22Rv1 (cell line): ENCODE measurements at regions not wholly inside any gene's neighbourhood (a gene's known extent, or its start where the extent isn't known, plus 50 kb on each side); places are given as distances from the start of the nearest gene placed in this dataset.

Experiments
- H3K27ac ChIP-seq: fragments of 450-650 bp; 2 replicates; pipeline ENCODE4 v1.5.1; 2017
- ZFX ChIP-seq: fragments of 450-650 bp; IDR thresholded peaks from 2 replicates; pipeline ENCODE4 v1.6.1; 2017; ENCODE audit warnings: antibody characterized with exemption, borderline replicate concordance
- TF ChIP-seq, protein P1 (sequence below): fragments of 450-650 bp; IDR thresholded peaks from 2 replicates; pipeline ENCODE4 v1.5.1; 2017; ENCODE audit warnings: mild to moderate bottlenecking

- H3K27ac ChIP-seq = no peak overlapping the region
- TF ChIP-seq, protein P1, sequence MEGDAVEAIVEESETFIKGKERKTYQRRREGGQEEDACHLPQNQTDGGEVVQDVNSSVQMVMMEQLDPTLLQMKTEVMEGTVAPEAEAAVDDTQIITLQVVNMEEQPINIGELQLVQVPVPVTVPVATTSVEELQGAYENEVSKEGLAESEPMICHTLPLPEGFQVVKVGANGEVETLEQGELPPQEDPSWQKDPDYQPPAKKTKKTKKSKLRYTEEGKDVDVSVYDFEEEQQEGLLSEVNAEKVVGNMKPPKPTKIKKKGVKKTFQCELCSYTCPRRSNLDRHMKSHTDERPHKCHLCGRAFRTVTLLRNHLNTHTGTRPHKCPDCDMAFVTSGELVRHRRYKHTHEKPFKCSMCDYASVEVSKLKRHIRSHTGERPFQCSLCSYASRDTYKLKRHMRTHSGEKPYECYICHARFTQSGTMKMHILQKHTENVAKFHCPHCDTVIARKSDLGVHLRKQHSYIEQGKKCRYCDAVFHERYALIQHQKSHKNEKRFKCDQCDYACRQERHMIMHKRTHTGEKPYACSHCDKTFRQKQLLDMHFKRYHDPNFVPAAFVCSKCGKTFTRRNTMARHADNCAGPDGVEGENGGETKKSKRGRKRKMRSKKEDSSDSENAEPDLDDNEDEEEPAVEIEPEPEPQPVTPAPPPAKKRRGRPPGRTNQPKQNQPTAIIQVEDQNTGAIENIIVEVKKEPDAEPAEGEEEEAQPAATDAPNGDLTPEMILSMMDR = no peak
- TF ChIP-seq ZFX = no peak
These were observed 954.0 kb upstream of the MAP3K7 start for GRCh38 chr6:91540902-91541301.

DNA sequence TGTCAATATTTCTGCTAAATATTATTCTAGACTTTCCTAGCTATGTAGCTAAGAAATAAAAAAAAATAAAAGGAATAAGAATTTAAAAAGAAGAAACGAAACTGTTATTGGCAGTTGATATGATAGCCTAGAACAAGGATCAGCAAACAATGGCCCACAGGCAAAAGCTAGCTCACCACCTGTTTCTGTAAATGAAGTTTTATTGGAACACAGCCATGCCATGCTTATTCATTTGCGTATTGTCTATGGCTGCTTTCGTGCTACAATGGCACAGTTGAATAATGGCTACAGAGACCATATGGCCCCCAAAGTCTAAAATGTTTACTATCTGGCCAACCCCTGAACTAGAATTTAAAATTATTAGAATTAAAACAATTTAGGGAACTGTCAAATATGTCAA, 952.6 kb upstream of the MAP3K7 start:
- H3K27ac ChIP-seq = no peak overlapping the region

DNA sequence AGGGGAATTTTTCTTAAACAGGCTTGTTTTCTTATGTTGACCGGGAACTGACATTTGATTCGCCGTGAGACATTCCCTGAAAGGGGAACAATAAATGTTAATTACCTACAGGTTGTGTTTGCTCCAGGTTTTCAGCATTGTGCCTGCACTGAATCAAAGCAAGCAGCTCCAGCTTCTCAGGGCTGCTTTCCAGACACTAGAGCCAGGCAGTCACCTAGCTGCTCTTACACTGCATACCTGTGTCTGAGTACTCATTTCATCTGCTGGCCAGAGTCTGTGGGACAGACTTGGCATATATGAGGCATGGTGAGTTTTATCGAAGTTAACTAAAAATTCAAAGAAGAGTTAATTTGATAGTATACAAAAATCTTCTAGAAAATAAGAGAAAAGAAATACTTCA, 951.8 kb upstream of the MAP3K7 start:
- no peak overlapping the region for H3K27ac ChIP-seq

More for the DNA sequence above, 952.6 kb upstream of the MAP3K7 start:
- no peak for TF ChIP-seq ZFX
- TF ChIP-seq, protein P1 = no peak

GRCh38 chr6:91534614-91535013, 947.7 kb upstream of the MAP3K7 start:
- TF ChIP-seq ZFX = no peak
- TF ChIP-seq, protein P1 = peak; percentile 48
- H3K27ac ChIP-seq = no peak overlapping the region

More for the DNA sequence above, 951.8 kb upstream of the MAP3K7 start:
- TF ChIP-seq ZFX = no peak
- TF ChIP-seq, protein P1 = no peak

- no peak for TF ChIP-seq ZFX
- TF ChIP-seq, protein P1 = no peak
- no peak overlapping the region for H3K27ac ChIP-seq
These were observed 936.6 kb upstream of the MAP3K7 start for GRCh38 chr6:91523511-91523910.

- TF ChIP-seq, protein P1 = no peak
- no peak for TF ChIP-seq ZFX
- no peak overlapping the region for H3K27ac ChIP-seq
These were observed 935.1 kb upstream of the MAP3K7 start for GRCh38 chr6:91521999-91522398.

- TF ChIP-seq ZFX = no peak
- TF ChIP-seq, protein P1 = no peak
These were observed 922.8 kb upstream of the MAP3K7 start for GRCh38 chr6:91509711-91510110.

More at GRCh38 chr6:91509711-91510110, 922.8 kb upstream of the MAP3K7 start:
- H3K27ac ChIP-seq = peak overlapping the region; percentile 64
